CD4-positive, alpha-beta T cell (primary cell): ENCODE measurements at regions not wholly inside any gene's neighbourhood (a gene's known extent, or its start where the extent isn't known, plus 50 kb on each side); places are given as distances from the start of the nearest gene placed in this dataset.

Experiments used
- ATAC-seq: fragments of 200-7000 bp; cut with Tn5 transposase; one replicate; pipeline ENCODE4 v1.10.0; 2022; ENCODE audit warnings: mild to moderate bottlenecking; ENCODE audit not compliant: poor library complexity
- CTCF ChIA-PET: fragments of 350-600 bp; sonication (Branson Sonifier 250); formaldehyde crosslinking; loops from one replicate; lab custom pipeline; 2021; ENCODE audit warnings: antibody characterized with exemption, inconsistent platforms; lab: Charles Lee
- POLR2A ChIA-PET: fragments of 350-600 bp; sonication (Branson Sonifier 250); formaldehyde crosslinking; loops from one replicate; lab custom pipeline; 2021; ENCODE audit warnings: antibody characterized with exemption, inconsistent platforms; lab: Charles Lee
- DNase-seq, 14 experiments: peaks; one replicate each; pipeline ENCODE4 v3.0.0-alpha.2; 2013 to 2020; ENCODE audit warnings: mixed read lengths in 2 of 14
- H3K27ac ChIP-seq, 2 donors: one replicate each; pipeline versions ENCODE4 v1.5.1 to v1.7.0; 2013; ENCODE audit warnings: low read length in 2 of 2, low read depth in 1 of 2, mild to moderate bottlenecking in 1 of 2
- H3K27me3 ChIP-seq, 2 experiments: 1 replicate in 1 of 2; 2 replicates in 1 of 2; pipeline versions ENCODE4 v1.6.1 to v1.7.0; 2013; ENCODE audit warnings: low read length in 2 of 2, control low read depth in 1 of 2, mild to moderate bottlenecking in 1 of 2, moderate library complexity in 1 of 2; ENCODE audit not compliant: insufficient read depth in 2 of 2, control insufficient read depth in 1 of 2
- H3K36me3 ChIP-seq: one replicate; pipeline ENCODE4 v1.6.1; 2013; ENCODE audit warnings: low read length, control low read depth; ENCODE audit not compliant: insufficient read depth
- H3K4me1 ChIP-seq: one replicate; pipeline ENCODE4 v1.6.1; 2013; ENCODE audit warnings: low read length, control low read depth; ENCODE audit not compliant: insufficient read depth
- H3K4me3 ChIP-seq: one replicate; pipeline ENCODE4 v1.5.1; 2013; ENCODE audit warnings: mild to moderate bottlenecking, low read length, moderate library complexity
- H3K9me3 ChIP-seq, 2 experiments: 1 replicate in 1 of 2; 2 replicates in 1 of 2; pipeline versions ENCODE4 v1.6.1 to v1.7.0; 2013; ENCODE audit warnings: low read length in 2 of 2, mild to moderate bottlenecking in 2 of 2, control low read depth in 1 of 2, moderate library complexity in 1 of 2; ENCODE audit not compliant: control insufficient read depth in 1 of 2, insufficient read depth in 1 of 2
- H3K27ac Mint-ChIP-seq: one replicate; pipeline ENCODE4 v1.8.0; 2020; ENCODE audit warnings: mixed read lengths
- H3K27me3 Mint-ChIP-seq: one replicate; pipeline ENCODE4 v1.8.0; 2021; ENCODE audit warnings: mixed read lengths
- H3K36me3 Mint-ChIP-seq: one replicate; pipeline ENCODE4 v1.8.0; 2021; ENCODE audit warnings: low read depth, mixed read lengths
- H3K4me1 Mint-ChIP-seq: one replicate; pipeline ENCODE4 v1.8.0; 2021; ENCODE audit warnings: low read depth, mixed read lengths
- H3K4me3 Mint-ChIP-seq: one replicate; pipeline ENCODE4 v1.8.0; 2020; ENCODE audit warnings: mild to moderate bottlenecking, mixed read lengths
- H3K9me3 Mint-ChIP-seq: one replicate; pipeline ENCODE4 v1.8.0; 2020; ENCODE audit warnings: mixed read lengths
- CTCF ChIP-seq: fragments of 200-600 bp; IDR thresholded peaks from one replicate; pipeline ENCODE4 v1.8.0; 2022; ENCODE audit warnings: antibody characterized with exemption, mild to moderate bottlenecking
- intact Hi-C, 2 experiments: fragments of 100-400 bp; cut with DNase I in 1 of 2; cut with micrococcal nuclease in 1 of 2; formaldehyde crosslinking; loops; one replicate each; pipeline versions ENCODE4 v1.15.1 to v1.9.0; 2023 to 2025; cut with DNase I, micrococcal nuclease

- H3K4me1 Mint-ChIP-seq = no peaks in the 10 kb centered on the region
- peaks cover 0 to 2% of the 10 kb centered on the region in 2 experiments for H3K27me3 ChIP-seq
These were observed 169.8 kb downstream of the MREG start for GRCh38 chr2:215843579-215843978.

GRCh38 chr2:215841175-215841816, 172.1 kb downstream of the MREG start:
- Histone ChIP-seq H3K27me3 (peaks cover 0 to 2% of the 10 kb centered on the region in 2 experiments), H3K36me3 (no peaks in the 10 kb centered on the region), H3K9me3 (no peaks in the 10 kb centered on the region), H3K4me3 (no peak overlapping the region), H3K27ac (no peak overlapping the region), H3K4me1 (no peaks in the 10 kb centered on the region)
- POLR2A ChIA-PET = no interaction called here
- ATAC-seq = no peak
- H3K36me3 Mint-ChIP-seq = no peaks in the 10 kb centered on the region
- TF ChIP-seq CTCF = no peak
- no peak overlapping the region for H3K27ac Mint-ChIP-seq
- no peak for DNase-seq
- no peaks in the 10 kb centered on the region for H3K9me3 Mint-ChIP-seq
- intact Hi-C loops = no loop called here
- no peaks in the 10 kb centered on the region for H3K4me1 Mint-ChIP-seq
- CTCF ChIA-PET = no interaction called here
- no peaks in the 10 kb centered on the region for H3K27me3 Mint-ChIP-seq
- H3K4me3 Mint-ChIP-seq = no peak overlapping the region

More at GRCh38 chr2:215843579-215843978, 169.8 kb downstream of the MREG start:
- ChIA-PET POLR2A (no interaction called here), CTCF (no interaction called here)
- Mint-ChIP-seq H3K9me3 (no peaks in the 10 kb centered on the region), H3K36me3 (no peaks in the 10 kb centered on the region), H3K27ac (no peak overlapping the region), H3K4me3 (no peak overlapping the region), H3K27me3 (no peaks in the 10 kb centered on the region)
- intact Hi-C loops = no loop called here
- DNase-seq (peak in 1 of 14 experiments; percentile 30), ATAC-seq (no peak)
- Histone ChIP-seq H3K4me3 (no peak overlapping the region), H3K4me1 (no peaks in the 10 kb centered on the region), H3K27ac (no peak overlapping the region), H3K36me3 (no peaks in the 10 kb centered on the region), H3K9me3 (no peaks in the 10 kb centered on the region)
- no peak for TF ChIP-seq CTCF

GRCh38 chr2:215839816-215840215, 173.5 kb downstream of the MREG start:
- Histone ChIP-seq H3K4me3 (no peak overlapping the region), H3K9me3 (no peaks in the 10 kb centered on the region), H3K27me3 (peaks cover 0 to 2% of the 10 kb centered on the region in 2 experiments), H3K27ac (no peak overlapping the region), H3K4me1 (no peaks in the 10 kb centered on the region), H3K36me3 (no peaks in the 10 kb centered on the region)
- Mint-ChIP-seq H3K4me1 (no peaks in the 10 kb centered on the region), H3K27me3 (no peaks in the 10 kb centered on the region), H3K9me3 (no peaks in the 10 kb centered on the region), H3K4me3 (no peak overlapping the region), H3K27ac (no peak overlapping the region), H3K36me3 (no peaks in the 10 kb centered on the region)
- ChIA-PET POLR2A (no interaction called here), CTCF (no interaction called here)
- DNase-seq (no peak), ATAC-seq (no peak)
- intact Hi-C loops = no loop called here
- TF ChIP-seq CTCF = no peak
